ENCODE measurements at regions not wholly inside any gene's neighbourhood (a gene's known extent, or its start where the extent isn't known, plus 50 kb on each side); places are given as distances from the start of the nearest gene placed in this dataset.
"Not testable (repeated sequence)": the region's sequence is repeated elsewhere in the genome, so short reads cannot be mapped to it uniquely, and the experiment has no call there.

GRCh38 chr17:64783556-64784352 is 121.6 kb upstream of the SMURF2 start:
- peaks cover 49% of the 10 kb centered on the region for H3K36me3 ChIP-seq
- H3K4me2 ChIP-seq, result peak overlapping the region; percentile 7; the same call in 1 of the 2 replicates
- H3K9me3 ChIP-seq, result no peaks in the 10 kb centered on the region
- peaks cover 23% of the 10 kb centered on the region for H3K27me3 ChIP-seq
- H4K20me1 ChIP-seq, result peaks cover 17% of the 10 kb centered on the region
- H3K27ac ChIP-seq, result no peak overlapping the region
- TF ChIP-seq Cebpa-rat (IDR thresholded peaks at IDR 0.05), result no peak
- H3K4me1 ChIP-seq, result peaks cover 58% of the 10 kb centered on the region
- no peak overlapping the region for H3K4me3 ChIP-seq
- no peak overlapping the region for H3K9ac ChIP-seq

GRCh38 chr17:64783031-64783461 is 120.9 kb upstream of the SMURF2 start:
- H3K36me3 ChIP-seq, result peaks cover 55% of the 10 kb centered on the region
- peak overlapping the region; percentile 7; the same call in 1 of the 2 replicates for H3K4me2 ChIP-seq
- no peak overlapping the region for H3K27ac ChIP-seq
- H3K9ac ChIP-seq, result no peak overlapping the region
- H3K4me1 ChIP-seq, result peaks cover 58% of the 10 kb centered on the region
- no peak overlapping the region for H3K4me3 ChIP-seq
- H3K9me3 ChIP-seq, result no peaks in the 10 kb centered on the region
- peaks cover 24% of the 10 kb centered on the region for H4K20me1 ChIP-seq
- H3K27me3 ChIP-seq, result peaks cover 30% of the 10 kb centered on the region
- TF ChIP-seq Cebpa-rat (IDR thresholded peaks at IDR 0.05), result no peak

- peak overlapping the region; percentile 100 for H3K4me2 ChIP-seq
Observed at GRCh38 chr17:64781810-64782555, 119.9 kb upstream of the SMURF2 start.

GRCh38 chr17:64781014-64781756 is 119.1 kb upstream of the SMURF2 start:
- Histone ChIP-seq H3K27ac (peak overlapping the region; percentile 79), H3K27me3 (peaks cover 39% of the 10 kb centered on the region), H3K4me2 (peak overlapping the region; percentile 100), H3K36me3 (peaks cover 44% of the 10 kb centered on the region), H3K4me1 (peaks cover 69% of the 10 kb centered on the region), H3K9me3 (no peaks in the 10 kb centered on the region), H3K4me3 (peak overlapping the region; percentile 71), H4K20me1 (peaks cover 34% of the 10 kb centered on the region), H3K9ac (peak overlapping the region; percentile 79)
- TF ChIP-seq Cebpa-rat (IDR thresholded peaks at IDR 0.05), result no peak

More at GRCh38 chr17:64781810-64782555, 119.9 kb upstream of the SMURF2 start:
- TF ChIP-seq Cebpa-rat (IDR thresholded peaks at IDR 0.05), result no peak
- Histone ChIP-seq H3K36me3 (peaks cover 52% of the 10 kb centered on the region), H4K20me1 (peaks cover 34% of the 10 kb centered on the region), H3K4me3 (peak overlapping the region; percentile 71), H3K9ac (peak overlapping the region; percentile 29; the same call in 1 of the 2 replicates), H3K27me3 (peaks cover 39% of the 10 kb centered on the region), H3K4me1 (peaks cover 61% of the 10 kb centered on the region), H3K27ac (peak overlapping the region; percentile 59), H3K9me3 (no peaks in the 10 kb centered on the region)

GRCh38 chr17:64780096-64781013 is 118.2 kb upstream of the SMURF2 start:
- peaks cover 39% of the 10 kb centered on the region for H3K27me3 ChIP-seq
- H4K20me1 ChIP-seq, result peaks cover 34% of the 10 kb centered on the region
- H3K4me2 ChIP-seq, result peak overlapping the region; percentile 100
- H3K27ac ChIP-seq, result peak overlapping the region; percentile 79
- H3K9ac ChIP-seq, result peak overlapping the region; percentile 79
- H3K4me1 ChIP-seq, result peaks cover 75% of the 10 kb centered on the region
- H3K9me3 ChIP-seq, result no peaks in the 10 kb centered on the region
- peak overlapping the region; percentile 71 for H3K4me3 ChIP-seq
- TF ChIP-seq Cebpa-rat (IDR thresholded peaks at IDR 0.05), result no peak
- H3K36me3 ChIP-seq, result peaks cover 36% of the 10 kb centered on the region

GRCh38 chr17:64779376-64780095 is 117.4 kb upstream of the SMURF2 start:
- Histone ChIP-seq H3K36me3 (peaks cover 28% of the 10 kb centered on the region; the same call in 1 of the 2 replicates), H3K9ac (peak overlapping the region; percentile 79; the same call in 1 of the 2 replicates), H3K4me3 (peak overlapping the region; percentile 71), H3K27ac (no peak overlapping the region), H3K9me3 (no peaks in the 10 kb centered on the region), H4K20me1 (peaks cover 34% of the 10 kb centered on the region), H3K4me1 (peaks cover 79% of the 10 kb centered on the region), H3K4me2 (peak overlapping the region; percentile 100), H3K27me3 (peaks cover 39% of the 10 kb centered on the region)
- no peak for TF ChIP-seq Cebpa-rat (IDR thresholded peaks at IDR 0.05)

GRCh38 chr17:64779098-64779375 is 116.9 kb upstream of the SMURF2 start:
- H3K27ac ChIP-seq, H3K9me3 ChIP-seq, H3K9ac ChIP-seq: not testable (repeated sequence)
- Histone ChIP-seq H3K36me3 (peaks cover 23% of the 10 kb centered on the region; the same call in 1 of the 2 replicates), H3K4me3 (peak overlapping the region; percentile 61), H4K20me1 (peaks cover 34% of the 10 kb centered on the region), H3K4me2 (peak overlapping the region; percentile 100), H3K4me1 (peaks cover 84% of the 10 kb centered on the region), H3K27me3 (peaks cover 39% of the 10 kb centered on the region)

Measured in BLaER1 (cell line).